Osteocyte (in vitro differentiated cells): ENCODE measurements at regions not wholly inside any gene's neighbourhood (a gene's known extent, or its start where the extent isn't known, plus 50 kb on each side); places are given as distances from the start of the nearest gene placed in this dataset.

Experiments
- DNase-seq: peaks from one replicate; pipeline ENCODE4 v3.0.0; 2021; ENCODE audit warnings: mixed read lengths; ENCODE audit not compliant: unreplicated experiment; ENCODE audit errors: extremely low spot score
- H3K27ac Mint-ChIP-seq: one replicate; pipeline ENCODE4 v1.8.0; 2021; ENCODE audit warnings: mild to moderate bottlenecking, mixed read lengths; ENCODE audit not compliant: unreplicated experiment
- H3K27me3 Mint-ChIP-seq: one replicate; pipeline ENCODE4 v1.8.0; 2021; ENCODE audit warnings: mixed read lengths; ENCODE audit not compliant: unreplicated experiment
- H3K36me3 Mint-ChIP-seq: one replicate; pipeline ENCODE4 v1.8.0; 2021; ENCODE audit warnings: mixed read lengths; ENCODE audit not compliant: unreplicated experiment
- H3K4me1 Mint-ChIP-seq: one replicate; pipeline ENCODE4 v1.8.0; 2021; ENCODE audit warnings: mixed read lengths; ENCODE audit not compliant: unreplicated experiment
- H3K4me3 Mint-ChIP-seq: one replicate; pipeline ENCODE4 v1.8.0; 2021; ENCODE audit warnings: mild to moderate bottlenecking, moderate library complexity, mixed read lengths; ENCODE audit not compliant: unreplicated experiment
- H3K9me3 Mint-ChIP-seq: one replicate; pipeline ENCODE4 v1.8.0; 2021; ENCODE audit warnings: mixed read lengths; ENCODE audit not compliant: unreplicated experiment
- TF ChIP-seq, protein P1 (sequence below): fragments of 200-600 bp; sonication (generic); IDR thresholded peaks from 2 replicates; pipeline ENCODE4 v1.5.0; 2021; ENCODE audit warnings: antibody characterized with exemption, mild to moderate bottlenecking, moderate library complexity

DNA sequence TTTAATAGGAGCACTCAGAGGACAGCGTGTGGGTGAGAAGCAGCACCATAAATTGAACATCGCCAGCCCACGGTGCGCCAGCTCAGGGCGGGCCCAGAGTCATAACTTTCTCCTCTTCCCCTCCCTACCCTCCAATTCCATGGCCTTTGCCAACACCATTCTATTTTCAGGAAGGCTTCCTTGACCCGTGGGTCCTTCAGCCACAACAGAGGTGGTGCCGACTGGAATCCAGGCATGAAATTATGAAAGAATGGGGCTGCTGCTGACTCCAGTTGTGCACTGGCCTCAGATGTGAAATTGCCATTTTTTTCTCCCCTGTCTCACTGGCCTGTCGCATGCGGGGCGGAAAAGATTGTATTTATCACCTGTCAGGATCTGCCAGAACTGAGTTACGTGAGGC is 345.9 kb downstream of the MIAT start:
- Mint-ChIP-seq H3K9me3 (no peaks in the 10 kb centered on the region), H3K27ac (no peak overlapping the region), H3K4me1 (no peaks in the 10 kb centered on the region), H3K4me3 (no peak overlapping the region), H3K36me3 (peaks cover 2% of the 10 kb centered on the region), H3K27me3 (peaks cover 11% of the 10 kb centered on the region)
- DNase-seq: no peak
- TF ChIP-seq, protein P1, sequence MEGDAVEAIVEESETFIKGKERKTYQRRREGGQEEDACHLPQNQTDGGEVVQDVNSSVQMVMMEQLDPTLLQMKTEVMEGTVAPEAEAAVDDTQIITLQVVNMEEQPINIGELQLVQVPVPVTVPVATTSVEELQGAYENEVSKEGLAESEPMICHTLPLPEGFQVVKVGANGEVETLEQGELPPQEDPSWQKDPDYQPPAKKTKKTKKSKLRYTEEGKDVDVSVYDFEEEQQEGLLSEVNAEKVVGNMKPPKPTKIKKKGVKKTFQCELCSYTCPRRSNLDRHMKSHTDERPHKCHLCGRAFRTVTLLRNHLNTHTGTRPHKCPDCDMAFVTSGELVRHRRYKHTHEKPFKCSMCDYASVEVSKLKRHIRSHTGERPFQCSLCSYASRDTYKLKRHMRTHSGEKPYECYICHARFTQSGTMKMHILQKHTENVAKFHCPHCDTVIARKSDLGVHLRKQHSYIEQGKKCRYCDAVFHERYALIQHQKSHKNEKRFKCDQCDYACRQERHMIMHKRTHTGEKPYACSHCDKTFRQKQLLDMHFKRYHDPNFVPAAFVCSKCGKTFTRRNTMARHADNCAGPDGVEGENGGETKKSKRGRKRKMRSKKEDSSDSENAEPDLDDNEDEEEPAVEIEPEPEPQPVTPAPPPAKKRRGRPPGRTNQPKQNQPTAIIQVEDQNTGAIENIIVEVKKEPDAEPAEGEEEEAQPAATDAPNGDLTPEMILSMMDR: no peak

DNA sequence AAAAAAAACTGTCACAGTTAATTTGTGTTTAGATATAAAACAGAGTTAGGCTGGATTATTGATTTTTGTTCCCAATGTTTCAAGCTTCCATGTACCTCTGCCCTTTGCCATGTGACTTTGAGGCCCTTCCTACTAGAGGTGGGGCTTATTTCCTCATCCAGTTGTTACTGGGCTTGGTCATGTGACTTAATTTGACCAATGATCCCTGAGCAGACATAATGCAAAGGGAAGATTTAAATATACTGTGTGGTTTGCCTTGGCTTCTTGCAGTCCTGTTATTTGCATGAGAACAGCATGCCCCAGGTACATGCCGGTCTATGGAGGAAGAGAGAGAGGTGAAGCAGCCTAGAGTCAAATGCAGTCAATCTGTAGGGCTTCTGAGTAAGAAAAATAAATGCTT is 347.0 kb downstream of the MIAT start:
- no peaks in the 10 kb centered on the region for H3K4me1 Mint-ChIP-seq
- peaks cover 2% of the 10 kb centered on the region for H3K36me3 Mint-ChIP-seq
- H3K27ac Mint-ChIP-seq: no peak overlapping the region
- TF ChIP-seq, protein P1: no peak
- H3K4me3 Mint-ChIP-seq: no peak overlapping the region
- no peaks in the 10 kb centered on the region for H3K9me3 Mint-ChIP-seq
- DNase-seq: no peak
- peaks cover 10% of the 10 kb centered on the region for H3K27me3 Mint-ChIP-seq

DNA sequence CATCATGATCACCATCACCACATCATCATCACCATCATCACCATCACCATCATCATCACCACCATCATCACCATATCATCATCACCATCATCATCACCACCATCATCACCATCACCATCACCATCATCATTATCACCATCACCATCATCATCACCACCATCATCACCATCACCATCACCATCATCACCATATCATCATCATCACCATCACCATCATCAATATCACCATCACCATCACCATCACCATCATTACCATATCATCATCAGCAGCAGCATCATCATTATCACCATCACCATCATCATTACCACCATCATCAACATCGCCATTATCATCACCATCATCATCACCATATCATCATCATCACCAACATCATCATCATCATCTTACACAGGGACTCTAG is 351.1 kb downstream of the MIAT start:
- no peaks in the 10 kb centered on the region for H3K9me3 Mint-ChIP-seq

DNA sequence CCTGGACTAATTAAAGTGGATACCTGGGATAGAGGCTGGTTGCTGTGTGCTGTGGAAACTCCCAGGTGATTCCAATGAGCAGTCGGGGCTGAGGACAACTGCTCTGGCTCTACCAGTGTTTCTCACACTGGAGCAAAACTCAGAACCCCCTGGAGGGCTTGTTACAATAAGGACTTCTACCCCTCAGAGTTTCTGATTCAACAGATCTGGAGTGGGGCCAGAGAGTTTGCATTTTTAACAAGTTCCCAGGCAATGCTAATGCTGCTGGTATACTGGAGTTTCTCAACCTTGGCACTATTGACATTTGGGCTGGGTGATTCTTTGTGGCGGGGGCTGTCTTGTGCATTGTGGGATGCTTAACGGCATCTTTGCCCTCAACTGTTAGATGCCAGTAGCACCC is 353.7 kb downstream of the MIAT start:
- no peaks in the 10 kb centered on the region for H3K9me3 Mint-ChIP-seq
- no peak overlapping the region for H3K4me3 Mint-ChIP-seq
- no peaks in the 10 kb centered on the region for H3K36me3 Mint-ChIP-seq
- peaks cover 6% of the 10 kb centered on the region for H3K4me1 Mint-ChIP-seq
- TF ChIP-seq, protein P1: no peak
- DNase-seq: no peak
- no peaks in the 10 kb centered on the region for H3K27me3 Mint-ChIP-seq
- no peak overlapping the region for H3K27ac Mint-ChIP-seq

More for the DNA sequence above, 351.1 kb downstream of the MIAT start:
- Mint-ChIP-seq H3K36me3 (no peaks in the 10 kb centered on the region), H3K4me1 (peaks cover 6% of the 10 kb centered on the region), H3K27me3 (no peaks in the 10 kb centered on the region), H3K4me3 (no peak overlapping the region), H3K27ac (no peak overlapping the region)
- no peak for DNase-seq
- TF ChIP-seq, protein P1: no peak

DNA sequence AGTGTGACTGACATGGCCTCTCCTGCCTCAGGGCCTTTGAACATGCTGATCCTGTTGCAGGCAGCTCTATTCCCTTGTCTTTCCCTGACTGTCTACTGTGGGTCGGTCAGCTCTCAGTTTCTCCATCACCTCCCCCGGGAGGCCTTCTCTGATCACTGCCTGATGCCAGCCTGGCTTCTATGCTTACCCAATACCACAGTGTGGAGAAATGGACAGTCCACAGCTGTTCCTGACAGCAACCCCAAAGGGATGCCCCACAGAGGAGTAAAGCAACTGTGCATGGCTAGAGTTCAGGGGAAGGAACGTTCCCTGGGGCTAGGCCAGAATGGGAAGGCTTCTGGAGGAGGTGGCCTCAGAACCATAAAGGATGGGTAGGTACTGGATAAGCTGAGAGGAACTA is 354.3 kb downstream of the MIAT start:
- Mint-ChIP-seq H3K4me3 (no peak overlapping the region), H3K9me3 (no peaks in the 10 kb centered on the region)

More for the DNA sequence above, 354.3 kb downstream of the MIAT start:
- no peak for DNase-seq
- Mint-ChIP-seq H3K27ac (no peak overlapping the region), H3K4me1 (peaks cover 6% of the 10 kb centered on the region), H3K27me3 (no peaks in the 10 kb centered on the region), H3K36me3 (no peaks in the 10 kb centered on the region)
- TF ChIP-seq, protein P1: no peak
